GM23248 (cell line): ENCODE measurements at regions not wholly inside any gene's neighbourhood (a gene's known extent, or its start where the extent isn't known, plus 50 kb on each side); places are given as distances from the start of the nearest gene placed in this dataset.

Source experiments
- DNase-seq: peaks from one replicate; pipeline ENCODE4 v3.0.0-alpha.2; 2015
- H2AFZ ChIP-seq: fragments of 200-600 bp; sonication (generic); 2 replicates; pipeline ENCODE4 v1.6.1; 2016; ENCODE audit warnings: antibody characterized with exemption
- H3F3A ChIP-seq: fragments of 200-600 bp; sonication (generic); 2 replicates; pipeline ENCODE4 v1.6.1; 2016; ENCODE audit warnings: mild to moderate bottlenecking, antibody characterized with exemption, mixed run types; ENCODE audit not compliant: insufficient read depth
- H3K27ac ChIP-seq: fragments of 200-600 bp; sonication (generic); 2 replicates; pipeline ENCODE4 v1.5.1; 2016; ENCODE audit warnings: mild to moderate bottlenecking
- H3K27me3 ChIP-seq: fragments of 200-600 bp; sonication (generic); replicated peaks from 2 replicates; pipeline ENCODE4 v1.6.1; 2016; ENCODE audit warnings: mild to moderate bottlenecking; ENCODE audit not compliant: insufficient read depth
- H3K36me3 ChIP-seq: fragments of 200-600 bp; sonication (generic); 2 replicates; pipeline ENCODE4 v1.6.1; 2016; ENCODE audit warnings: low read depth, mild to moderate bottlenecking
- H3K4me1 ChIP-seq: fragments of 200-600 bp; sonication (generic); 2 replicates; pipeline ENCODE4 v1.6.1; 2016; ENCODE audit warnings: mild to moderate bottlenecking; ENCODE audit not compliant: insufficient read depth
- H3K4me2 ChIP-seq: fragments of 200-600 bp; sonication (generic); one replicate; pipeline ENCODE4 v1.6.1; 2016; ENCODE audit warnings: mild to moderate bottlenecking; ENCODE audit not compliant: unreplicated experiment
- H3K4me3 ChIP-seq: fragments of 200-600 bp; sonication (generic); 2 replicates; pipeline ENCODE4 v1.5.1; 2016; ENCODE audit warnings: mild to moderate bottlenecking
- H3K79me2 ChIP-seq: fragments of 200-600 bp; sonication (generic); 2 replicates; pipeline ENCODE4 v1.6.1; 2016; ENCODE audit warnings: mild to moderate bottlenecking; ENCODE audit not compliant: insufficient read depth
- H3K9ac ChIP-seq: fragments of 200-600 bp; sonication (generic); 2 replicates; pipeline ENCODE4 v1.6.1; 2016; ENCODE audit warnings: mild to moderate bottlenecking
- H3K9me2 ChIP-seq: fragments of 200-600 bp; sonication (generic); 2 replicates; pipeline ENCODE4 v1.6.1; 2016; ENCODE audit warnings: mixed run types, mild to moderate bottlenecking, moderate library complexity; ENCODE audit not compliant: insufficient read depth
- H3K9me3 ChIP-seq: fragments of 200-600 bp; sonication (generic); one replicate; pipeline ENCODE4 v1.6.1; 2017; ENCODE audit warnings: low read depth
- H4K20me1 ChIP-seq: fragments of 200-600 bp; sonication (generic); 2 replicates; pipeline ENCODE4 v1.6.0; 2016; ENCODE audit not compliant: insufficient read depth
- EZH2 ChIP-seq: fragments of 200-600 bp; sonication (generic); IDR thresholded peaks from 2 replicates; pipeline ENCODE4 v1.6.1; 2018; ENCODE audit warnings: antibody characterized with exemption, mild to moderate bottlenecking; ENCODE audit not compliant: insufficient read depth, poor library complexity, severe bottlenecking
- EZH2phosphoT487 ChIP-seq: fragments of 200-600 bp; sonication (generic); IDR thresholded peaks from 2 replicates; pipeline ENCODE4 v1.6.1; 2018; ENCODE audit warnings: antibody characterized with exemption, moderate library complexity, mild to moderate bottlenecking, low read depth; ENCODE audit not compliant: insufficient read depth
- WGBS, 2 experiments: methylation state at CpG; one replicate each; pipeline ENCODE4 v1.1.6; 2015 to 2017; ENCODE audit warnings: low lambda C conversion rate in 2 of 2, low coverage in 1 of 2; ENCODE audit errors: missing lambda C conversion rate in 2 of 2; 5-methylcytosine and 5-hydroxymethylcytosine counted together
- in situ Hi-C: fragments of 300-500 bp; cut with MboI; formaldehyde crosslinking; loops from 2 replicates; pipeline ENCODE4 v1.15.0; 2020

GRCh38 chr20:19953606-19954005, 63.6 kb upstream of the NAA20 start:
- DNase-seq = no peak
- no peaks in the 10 kb centered on the region for H3F3A ChIP-seq
- H3K9me2 ChIP-seq = no peaks in the 10 kb centered on the region
- H3K9ac ChIP-seq = no peak overlapping the region
- no peaks in the 10 kb centered on the region for H3K79me2 ChIP-seq
- H3K4me3 ChIP-seq = no peak overlapping the region
- H3K36me3 ChIP-seq = peaks cover 4% of the 10 kb centered on the region; the same call in 1 of the 2 replicates
- H3K27me3 ChIP-seq = no peaks in the 10 kb centered on the region
- H4K20me1 ChIP-seq = no peaks in the 10 kb centered on the region
- in situ Hi-C loops = no loop called here
- H3K4me2 ChIP-seq = no peak overlapping the region
- no peak for TF ChIP-seq EZH2
- TF ChIP-seq EZH2phosphoT487 = no peak
- no peaks in the 10 kb centered on the region for H3K9me3 ChIP-seq
- no peak overlapping the region for H3K27ac ChIP-seq
- H2AFZ ChIP-seq = no peak overlapping the region
- H3K4me1 ChIP-seq = no peaks in the 10 kb centered on the region

- 91 to 92% methylated on average over 4 of the region's 4 CpGs for WGBS, 2 experiments
- peaks cover 8% of the 10 kb centered on the region; the same call in 1 of the 2 replicates for H3K36me3 ChIP-seq
Measured at GRCh38 chr20:19956976-19957375, 60.2 kb upstream of the NAA20 start.

GRCh38 chr20:19958219-19958618, 58.9 kb upstream of the NAA20 start:
- no peaks in the 10 kb centered on the region for H3K27me3 ChIP-seq
- H3K9ac ChIP-seq = no peak overlapping the region
- no peak for DNase-seq
- peaks cover 8% of the 10 kb centered on the region; the same call in 1 of the 2 replicates for H3K36me3 ChIP-seq
- H3K4me3 ChIP-seq = no peak overlapping the region
- no peaks in the 10 kb centered on the region for H3K4me1 ChIP-seq
- H2AFZ ChIP-seq = no peak overlapping the region
- H3K4me2 ChIP-seq = no peak overlapping the region
- no peaks in the 10 kb centered on the region for H4K20me1 ChIP-seq
- H3K9me3 ChIP-seq = no peaks in the 10 kb centered on the region
- H3K27ac ChIP-seq = no peak overlapping the region
- H3F3A ChIP-seq = no peaks in the 10 kb centered on the region
- no peaks in the 10 kb centered on the region for H3K9me2 ChIP-seq
- WGBS, 2 experiments = 82 to 83% methylated on average over 3 of the region's 3 CpGs
- no peaks in the 10 kb centered on the region for H3K79me2 ChIP-seq
- TF ChIP-seq EZH2phosphoT487 = no peak
- no peak for TF ChIP-seq EZH2
- in situ Hi-C loops = no loop called here

More at GRCh38 chr20:19956976-19957375, 60.2 kb upstream of the NAA20 start:
- Histone ChIP-seq H3K4me1 (no peaks in the 10 kb centered on the region), H3F3A (no peaks in the 10 kb centered on the region), H3K79me2 (no peaks in the 10 kb centered on the region), H3K4me3 (no peak overlapping the region), H2AFZ (no peak overlapping the region), H3K27me3 (no peaks in the 10 kb centered on the region), H3K9ac (no peak overlapping the region), H4K20me1 (no peaks in the 10 kb centered on the region), H3K4me2 (no peak overlapping the region), H3K27ac (no peak overlapping the region), H3K9me3 (no peaks in the 10 kb centered on the region), H3K9me2 (no peaks in the 10 kb centered on the region)
- TF ChIP-seq EZH2 = no peak
- no peak for TF ChIP-seq EZH2phosphoT487
- DNase-seq = no peak
- in situ Hi-C loops = no loop called here

- Histone ChIP-seq H3K4me3 (no peak overlapping the region), H3K4me2 (no peak overlapping the region), H3F3A (peaks cover 5% of the 10 kb centered on the region; the same call in 1 of the 2 replicates), H3K79me2 (no peaks in the 10 kb centered on the region), H3K36me3 (peaks cover 8% of the 10 kb centered on the region; the same call in 1 of the 2 replicates), H3K9ac (no peak overlapping the region), H4K20me1 (no peaks in the 10 kb centered on the region), H3K9me2 (no peaks in the 10 kb centered on the region), H3K27ac (no peak overlapping the region), H3K9me3 (no peaks in the 10 kb centered on the region), H3K27me3 (no peaks in the 10 kb centered on the region), H2AFZ (no peak overlapping the region), H3K4me1 (peaks cover 1% of the 10 kb centered on the region)
- in situ Hi-C loops = no loop called here
- no peak for DNase-seq
- 77 to 83% methylated on average over 4 of the region's 4 CpGs for WGBS, 2 experiments
- TF ChIP-seq EZH2 (no peak), EZH2phosphoT487 (no peak)
Measured at GRCh38 chr20:19958928-19959327, 58.2 kb upstream of the NAA20 start.

GRCh38 chr20:19960745-19961144, 56.4 kb upstream of the NAA20 start:
- in situ Hi-C loops = no loop called here
- H3K4me1 ChIP-seq = peaks cover 13% of the 10 kb centered on the region
- H3K27ac ChIP-seq = no peak overlapping the region
- H3F3A ChIP-seq = peaks cover 19% of the 10 kb centered on the region
- H3K9me2 ChIP-seq = no peaks in the 10 kb centered on the region
- no peaks in the 10 kb centered on the region for H3K79me2 ChIP-seq
- peaks cover 8% of the 10 kb centered on the region; the same call in 1 of the 2 replicates for H3K36me3 ChIP-seq
- H2AFZ ChIP-seq = no peak overlapping the region
- no peaks in the 10 kb centered on the region for H3K9me3 ChIP-seq
- no peaks in the 10 kb centered on the region for H3K27me3 ChIP-seq
- TF ChIP-seq EZH2 (no peak), EZH2phosphoT487 (no peak)
- no peak overlapping the region for H3K4me3 ChIP-seq
- no peak overlapping the region for H3K9ac ChIP-seq
- WGBS, 2 experiments = 92 to 98% methylated on average over 2 of the region's 2 CpGs
- no peak for DNase-seq
- no peak overlapping the region for H3K4me2 ChIP-seq
- no peaks in the 10 kb centered on the region for H4K20me1 ChIP-seq
